ENCODE measurements at regions not wholly inside any gene's neighbourhood (a gene's known extent, or its start where the extent isn't known, plus 50 kb on each side); places are given as distances from the start of the nearest gene placed in this dataset.

DNA sequence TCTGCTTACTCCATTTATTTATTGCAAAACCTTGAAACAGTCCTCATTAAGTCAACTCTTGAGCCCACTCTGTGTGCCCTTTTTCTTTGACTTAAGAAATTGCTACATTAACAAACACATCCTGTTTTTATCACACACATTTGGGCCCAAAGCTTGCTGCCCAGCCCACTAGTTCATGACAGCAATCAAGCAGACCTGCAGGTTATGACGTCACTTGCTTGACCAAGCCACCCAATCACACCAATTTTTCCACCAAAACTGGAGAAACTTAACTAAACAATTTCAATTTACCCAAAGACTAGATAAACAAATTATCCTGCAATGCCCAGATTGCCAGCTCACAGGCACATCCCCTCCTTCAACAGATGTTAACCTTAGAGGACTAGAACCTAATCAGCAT lies 120.7 kb downstream of the ZNF429 start:
- no peaks in the 10 kb centered on the region for H3K9me1 ChIP-seq (ENCODE audit: control insufficient read depth, extremely low read depth, insufficient read depth, low read length)
- H3K4me1 ChIP-seq (ENCODE audit: control insufficient read depth, extremely low read depth, insufficient read depth, low read length): no peaks in the 10 kb centered on the region
- H3K4me2 ChIP-seq (ENCODE audit: control insufficient read depth, extremely low read depth, insufficient read depth, low read depth, low read length): no peak overlapping the region
- H2AFZ ChIP-seq (ENCODE audit: control insufficient read depth, low read length): no peak overlapping the region
- no peak overlapping the region for H3K27ac ChIP-seq (ENCODE audit: control insufficient read depth, insufficient read depth, low read length)
- FAIRE-seq (no peak), DNase-seq (ENCODE audit: low read depth, low spot score) (no peak)
- no peak overlapping the region for H3K9ac ChIP-seq (ENCODE audit: control insufficient read depth, extremely low read depth, insufficient read depth, low read length)
- TF ChIP-seq, protein P1, sequence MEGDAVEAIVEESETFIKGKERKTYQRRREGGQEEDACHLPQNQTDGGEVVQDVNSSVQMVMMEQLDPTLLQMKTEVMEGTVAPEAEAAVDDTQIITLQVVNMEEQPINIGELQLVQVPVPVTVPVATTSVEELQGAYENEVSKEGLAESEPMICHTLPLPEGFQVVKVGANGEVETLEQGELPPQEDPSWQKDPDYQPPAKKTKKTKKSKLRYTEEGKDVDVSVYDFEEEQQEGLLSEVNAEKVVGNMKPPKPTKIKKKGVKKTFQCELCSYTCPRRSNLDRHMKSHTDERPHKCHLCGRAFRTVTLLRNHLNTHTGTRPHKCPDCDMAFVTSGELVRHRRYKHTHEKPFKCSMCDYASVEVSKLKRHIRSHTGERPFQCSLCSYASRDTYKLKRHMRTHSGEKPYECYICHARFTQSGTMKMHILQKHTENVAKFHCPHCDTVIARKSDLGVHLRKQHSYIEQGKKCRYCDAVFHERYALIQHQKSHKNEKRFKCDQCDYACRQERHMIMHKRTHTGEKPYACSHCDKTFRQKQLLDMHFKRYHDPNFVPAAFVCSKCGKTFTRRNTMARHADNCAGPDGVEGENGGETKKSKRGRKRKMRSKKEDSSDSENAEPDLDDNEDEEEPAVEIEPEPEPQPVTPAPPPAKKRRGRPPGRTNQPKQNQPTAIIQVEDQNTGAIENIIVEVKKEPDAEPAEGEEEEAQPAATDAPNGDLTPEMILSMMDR (optimal IDR thresholded peaks at IDR 0.05 in 1 of 3, IDR thresholded peaks at IDR 0.05 in 1 of 3, conservative IDR thresholded peaks at IDR 0.05 in 1 of 3; ENCODE audit: extremely low read depth in 1 of 3, insufficient read depth in 2 of 3, low read length in 3 of 3): no peak
- TF ChIP-seq EZH2 (IDR thresholded peaks at IDR 0.05; ENCODE audit: low read length): no peak
- dilution Hi-C loops (cut with MboI; ENCODE audit: extremely low pct_ligation_motif_present, low sequenced_read_pairs): no loop called here
- H3K9me3 ChIP-seq (ENCODE audit: control insufficient read depth, low read depth, low read length): peaks cover 3% of the 10 kb centered on the region
- H4K20me1 ChIP-seq (ENCODE audit: control insufficient read depth, extremely low read depth, insufficient read depth, low read length): no peaks in the 10 kb centered on the region
- H3K79me2 ChIP-seq (ENCODE audit: control insufficient read depth, insufficient read depth, low read length): no peaks in the 10 kb centered on the region
- H3K36me3 ChIP-seq (ENCODE audit: control insufficient read depth in 2 of 2, extremely low read depth in 1 of 2, insufficient read depth in 2 of 2, low read length in 2 of 2): no peaks in the 10 kb centered on the region
- no peaks in the 10 kb centered on the region for H3K27me3 ChIP-seq (ENCODE audit: control insufficient read depth, extremely low read depth, insufficient read depth, low read length)
- no peak overlapping the region for H3K4me3 ChIP-seq (ENCODE audit: control insufficient read depth in 2 of 3, extremely low read depth in 1 of 3, insufficient read depth in 2 of 3, low read depth in 1 of 3, low read length in 3 of 3)

DNA sequence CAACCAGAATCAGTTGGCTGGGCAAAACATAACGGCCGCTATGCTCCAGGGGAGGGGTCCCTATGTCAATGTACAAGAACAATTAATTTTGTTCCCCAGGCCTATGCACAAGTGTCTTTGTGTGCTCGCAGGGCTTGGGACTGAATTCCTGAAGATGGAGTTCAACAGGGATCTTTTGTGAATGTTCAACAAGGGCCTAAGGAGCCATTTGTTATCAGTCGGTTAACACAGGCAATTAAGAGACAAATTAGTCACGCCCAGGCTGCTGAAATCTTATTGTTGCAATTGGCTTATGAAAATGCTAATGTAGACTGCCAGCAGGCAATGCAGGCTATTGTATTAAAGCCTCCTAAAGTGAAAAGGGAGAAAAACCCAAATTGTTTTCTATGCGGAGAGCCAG lies 117.5 kb downstream of the ZNF429 start:
- Histone ChIP-seq H3K4me1 (ENCODE audit: control insufficient read depth, extremely low read depth, insufficient read depth, low read length) (no peaks in the 10 kb centered on the region), H3K79me2 (ENCODE audit: control insufficient read depth, insufficient read depth, low read length) (no peaks in the 10 kb centered on the region), H3K4me3 (ENCODE audit: control insufficient read depth in 2 of 3, extremely low read depth in 1 of 3, insufficient read depth in 2 of 3, low read depth in 1 of 3, low read length in 3 of 3) (no peak overlapping the region), H4K20me1 (ENCODE audit: control insufficient read depth, extremely low read depth, insufficient read depth, low read length) (no peaks in the 10 kb centered on the region), H3K36me3 (ENCODE audit: control insufficient read depth in 2 of 2, extremely low read depth in 1 of 2, insufficient read depth in 2 of 2, low read length in 2 of 2) (no peaks in the 10 kb centered on the region), H3K27ac (ENCODE audit: control insufficient read depth, insufficient read depth, low read length) (no peak overlapping the region), H3K9me1 (ENCODE audit: control insufficient read depth, extremely low read depth, insufficient read depth, low read length) (no peaks in the 10 kb centered on the region), H3K9ac (ENCODE audit: control insufficient read depth, extremely low read depth, insufficient read depth, low read length) (no peak overlapping the region), H2AFZ (ENCODE audit: control insufficient read depth, low read length) (no peak overlapping the region), H3K4me2 (ENCODE audit: control insufficient read depth, extremely low read depth, insufficient read depth, low read depth, low read length) (no peak overlapping the region), H3K27me3 (ENCODE audit: control insufficient read depth, extremely low read depth, insufficient read depth, low read length) (no peaks in the 10 kb centered on the region), H3K9me3 (ENCODE audit: control insufficient read depth, low read depth, low read length) (peaks cover 4% of the 10 kb centered on the region)
- DNase-seq (ENCODE audit: low read depth, low spot score) (no peak), FAIRE-seq (no peak)
- TF ChIP-seq, protein P1 (optimal IDR thresholded peaks at IDR 0.05 in 1 of 3, IDR thresholded peaks at IDR 0.05 in 1 of 3, conservative IDR thresholded peaks at IDR 0.05 in 1 of 3; ENCODE audit: extremely low read depth in 1 of 3, insufficient read depth in 2 of 3, low read length in 3 of 3): no peak
- no peak for TF ChIP-seq EZH2 (IDR thresholded peaks at IDR 0.05; ENCODE audit: low read length)
- dilution Hi-C loops (cut with MboI; ENCODE audit: extremely low pct_ligation_motif_present, low sequenced_read_pairs): no loop called here

Measured in keratinocyte (primary cell).